Ovary (tissue), 3 donors: ENCODE measurements at regions not wholly inside any gene's neighbourhood (a gene's known extent, or its start where the extent isn't known, plus 50 kb on each side); places are given as distances from the start of the nearest gene placed in this dataset.

Source experiments
- EP300 ChIP-seq: sonication (generic); formaldehyde crosslinking; IDR thresholded peaks from one replicate; pipeline ENCODE4 v1.6.1; 2017; ENCODE audit warnings: antibody characterized with exemption
- POLR2A ChIP-seq: fragments of 450-650 bp; IDR thresholded peaks from one replicate; pipeline ENCODE4 v1.6.1; 2017; ENCODE audit warnings: antibody characterized with exemption, mild to moderate bottlenecking, moderate library complexity
- TF ChIP-seq, protein P1 (sequence below), 3 donors: fragments of 450-650 bp in 2 of 3; fragments of 200-600 bp in 1 of 3; IDR thresholded peaks; one replicate each; pipeline versions ENCODE4 v1.5.1 to v1.8.0; 2016 to 2022; ENCODE audit warnings: antibody characterized with exemption in 3 of 3, mild to moderate bottlenecking in 1 of 3
- donor health status: DM: no; HTN: no; CAD: no.

- no peak for TF ChIP-seq POLR2A
- TF ChIP-seq, protein P1, sequence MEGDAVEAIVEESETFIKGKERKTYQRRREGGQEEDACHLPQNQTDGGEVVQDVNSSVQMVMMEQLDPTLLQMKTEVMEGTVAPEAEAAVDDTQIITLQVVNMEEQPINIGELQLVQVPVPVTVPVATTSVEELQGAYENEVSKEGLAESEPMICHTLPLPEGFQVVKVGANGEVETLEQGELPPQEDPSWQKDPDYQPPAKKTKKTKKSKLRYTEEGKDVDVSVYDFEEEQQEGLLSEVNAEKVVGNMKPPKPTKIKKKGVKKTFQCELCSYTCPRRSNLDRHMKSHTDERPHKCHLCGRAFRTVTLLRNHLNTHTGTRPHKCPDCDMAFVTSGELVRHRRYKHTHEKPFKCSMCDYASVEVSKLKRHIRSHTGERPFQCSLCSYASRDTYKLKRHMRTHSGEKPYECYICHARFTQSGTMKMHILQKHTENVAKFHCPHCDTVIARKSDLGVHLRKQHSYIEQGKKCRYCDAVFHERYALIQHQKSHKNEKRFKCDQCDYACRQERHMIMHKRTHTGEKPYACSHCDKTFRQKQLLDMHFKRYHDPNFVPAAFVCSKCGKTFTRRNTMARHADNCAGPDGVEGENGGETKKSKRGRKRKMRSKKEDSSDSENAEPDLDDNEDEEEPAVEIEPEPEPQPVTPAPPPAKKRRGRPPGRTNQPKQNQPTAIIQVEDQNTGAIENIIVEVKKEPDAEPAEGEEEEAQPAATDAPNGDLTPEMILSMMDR (IDR thresholded peaks at IDR 0.05): no peak
- no peak for TF ChIP-seq EP300
Measured at GRCh38 chr4:183571350-183571941, 66.6 kb downstream of the ING2 start.
